ENCODE measurements at regions not wholly inside any gene's neighbourhood (a gene's known extent, or its start where the extent isn't known, plus 50 kb on each side); places are given as distances from the start of the nearest gene placed in this dataset.

DNA sequence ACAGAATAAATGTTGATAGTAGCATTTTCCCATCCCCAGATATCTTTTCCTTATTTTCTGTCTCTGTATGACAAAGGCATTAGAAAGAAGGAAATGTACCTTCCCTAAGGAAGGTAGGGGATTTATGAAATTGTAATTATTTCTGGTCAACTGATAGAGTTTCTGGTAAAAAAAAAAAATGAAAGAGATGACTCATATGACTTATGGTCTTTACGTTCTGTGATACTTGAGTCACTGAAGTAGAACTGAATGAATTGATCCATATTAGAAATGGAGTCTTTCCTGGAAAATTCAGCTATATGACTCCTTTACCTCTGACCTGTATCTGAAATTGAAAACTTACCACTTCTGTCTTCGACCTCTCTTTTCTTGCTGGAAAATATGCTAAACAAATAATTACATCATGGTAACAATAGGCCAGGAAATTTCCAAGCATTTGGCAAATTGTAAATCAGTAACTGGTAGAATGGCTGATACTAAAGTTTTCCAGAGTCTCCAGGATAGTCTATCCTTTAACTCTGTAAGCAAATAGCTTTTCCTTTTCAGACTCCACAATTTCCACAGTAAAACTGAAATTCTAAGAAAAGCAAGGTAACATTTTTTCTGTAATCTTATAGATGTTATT, 364.3 kb upstream of the PTBP2 start:
- no peak for TF ChIP-seq POLR2A (IDR thresholded peaks at IDR 0.05)
- TF ChIP-seq CTCF (IDR thresholded peaks at IDR 0.05) = no peak
- no peak overlapping the region for H3K4me3 ChIP-seq (replicated peaks in 1 of 3)
- intact Hi-C loops (cut with DNase I) = no loop called here
- DNase-seq = no peak
- H3K27me3 ChIP-seq = no peaks in the 10 kb centered on the region
- H3K9me3 ChIP-seq = no peaks in the 10 kb centered on the region
- H3K36me3 ChIP-seq = no peaks in the 10 kb centered on the region
- WGBS, 2 donors = 80 to 83% methylated on average over 2 of the region's 2 CpGs
- no peak overlapping the region for H3K27ac ChIP-seq
- H3K4me1 ChIP-seq = no peaks in the 10 kb centered on the region

GRCh38 chr1:96358057-96358456, 363.5 kb upstream of the PTBP2 start:
- Histone ChIP-seq H3K36me3 (no peaks in the 10 kb centered on the region), H3K27me3 (no peaks in the 10 kb centered on the region), H3K27ac (no peak overlapping the region), H3K9me3 (no peaks in the 10 kb centered on the region), H3K4me1 (no peaks in the 10 kb centered on the region), H3K4me3 (replicated peaks in 1 of 3) (no peak overlapping the region)
- TF ChIP-seq POLR2A (IDR thresholded peaks at IDR 0.05) (no peak), CTCF (IDR thresholded peaks at IDR 0.05) (no peak)
- whole genome bisulfite sequencing, 2 donors = 86 to 96% methylated on average over 3 of the region's 3 CpGs
- no peak for DNase-seq
- intact Hi-C loops (cut with DNase I) = no loop called here

DNA sequence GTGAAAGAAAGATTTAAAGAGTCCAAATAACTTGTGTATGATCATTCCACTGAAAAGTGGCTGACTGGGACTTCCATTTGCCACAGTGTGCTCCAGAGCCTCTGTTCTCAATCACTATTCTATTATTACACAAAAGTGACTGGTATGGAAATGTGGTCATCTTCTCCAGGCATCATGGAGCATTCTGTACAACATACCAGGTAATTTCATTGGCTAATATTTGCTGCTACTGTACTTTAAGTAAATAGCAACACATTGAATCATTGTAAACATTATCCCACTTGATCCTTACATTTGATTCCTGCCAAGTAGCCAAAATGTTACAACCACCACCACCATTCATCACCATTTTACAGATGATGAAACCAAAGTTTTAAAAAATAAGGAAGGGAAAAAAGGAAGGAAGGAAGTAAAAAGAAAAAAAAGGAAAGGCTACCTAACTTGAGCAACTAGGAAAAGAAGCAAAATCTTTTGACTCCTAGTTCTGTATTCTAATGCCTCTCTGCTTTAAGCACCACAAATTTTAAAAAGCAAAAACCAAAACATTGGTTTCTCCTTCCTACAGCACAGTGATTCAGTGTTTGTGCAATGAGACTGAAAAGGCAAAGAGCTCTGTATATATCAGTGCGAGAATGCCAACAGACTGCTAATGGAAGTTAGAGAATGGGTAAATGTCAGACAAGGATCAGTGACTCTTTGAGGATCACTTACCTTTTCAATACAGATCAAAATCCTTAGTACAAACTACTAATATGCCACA, 361.4 kb upstream of the PTBP2 start:
- WGBS, 2 donors = 58 to 69% methylated on average over 1 of the region's 1 CpG
- H3K4me3 ChIP-seq (replicated peaks in 1 of 3) = no peak overlapping the region
- no peaks in the 10 kb centered on the region for H3K9me3 ChIP-seq
- intact Hi-C loops (cut with DNase I) = no loop called here
- H3K27me3 ChIP-seq = no peaks in the 10 kb centered on the region
- H3K4me1 ChIP-seq = no peaks in the 10 kb centered on the region
- TF ChIP-seq CTCF (IDR thresholded peaks at IDR 0.05) = no peak
- TF ChIP-seq POLR2A (IDR thresholded peaks at IDR 0.05) = no peak
- H3K27ac ChIP-seq = no peak overlapping the region
- DNase-seq = no peak
- no peaks in the 10 kb centered on the region for H3K36me3 ChIP-seq

GRCh38 chr1:96361271-96361856, 360.2 kb upstream of the PTBP2 start:
- WGBS, 2 donors = 90 to 93% methylated on average over 5 of the region's 5 CpGs
- no peak for TF ChIP-seq CTCF (IDR thresholded peaks at IDR 0.05)
- H3K4me3 ChIP-seq (replicated peaks in 1 of 3) = no peak overlapping the region
- intact Hi-C loops (cut with DNase I) = no loop called here
- no peak overlapping the region for H3K27ac ChIP-seq
- no peaks in the 10 kb centered on the region for H3K36me3 ChIP-seq
- no peak for DNase-seq
- H3K9me3 ChIP-seq = no peaks in the 10 kb centered on the region
- H3K4me1 ChIP-seq = no peaks in the 10 kb centered on the region
- H3K27me3 ChIP-seq = no peaks in the 10 kb centered on the region

DNA sequence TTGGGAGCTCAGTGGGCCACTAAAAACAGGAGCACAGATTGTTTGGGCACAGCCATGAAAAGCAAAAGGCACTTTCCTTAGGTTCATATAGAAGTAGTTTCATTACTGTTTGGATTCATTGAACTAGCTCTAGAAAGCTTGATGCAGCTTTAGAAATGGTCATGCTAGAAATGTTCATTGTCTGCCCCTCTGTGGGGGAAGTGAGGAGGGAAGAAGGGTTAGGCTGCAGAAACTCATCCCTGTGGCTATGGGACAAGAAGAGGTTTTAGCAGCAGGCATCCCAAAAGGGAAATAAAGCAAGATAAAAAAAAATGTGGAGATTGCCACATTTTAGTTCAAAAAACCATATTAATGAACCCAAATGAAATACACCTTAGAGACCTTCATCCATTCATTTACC, 359.6 kb upstream of the PTBP2 start:
- Histone ChIP-seq H3K4me3 (replicated peaks in 1 of 3) (no peak overlapping the region), H3K4me1 (no peaks in the 10 kb centered on the region), H3K36me3 (no peaks in the 10 kb centered on the region), H3K27me3 (no peaks in the 10 kb centered on the region), H3K9me3 (no peaks in the 10 kb centered on the region), H3K27ac (no peak overlapping the region)
- intact Hi-C loops (cut with DNase I) = no loop called here
- TF ChIP-seq CTCF (IDR thresholded peaks at IDR 0.05) (no peak), POLR2A (IDR thresholded peaks at IDR 0.05) (no peak)
- no peak for DNase-seq

Data from thyroid gland (tissue), 4 donors.